ENCODE measurements at regions not wholly inside any gene's neighbourhood (a gene's known extent, or its start where the extent isn't known, plus 50 kb on each side); places are given as distances from the start of the nearest gene placed in this dataset.

GRCh38 chr22:47995718-47996117, 1233.3 kb downstream of the TBC1D22A start:
- no peak overlapping the region for H3K4ac ChIP-seq (ENCODE audit: low read depth, low read length)
- H2BK20ac ChIP-seq (ENCODE audit: low read depth, low read length), result no peak overlapping the region
- no peak for ATAC-seq (ENCODE audit: low read depth)
- no peak overlapping the region for H2BK15ac ChIP-seq (ENCODE audit: low read depth, low read length)
- no peak overlapping the region for H3K4me3 ChIP-seq (ENCODE audit: insufficient read depth, low read depth, low read length)
- intact Hi-C loops (cut with micrococcal nuclease) (no loop called here), in situ Hi-C loops (cut with MboI; ENCODE audit: low sequenced_read_pairs) (no loop called here), dilution Hi-C loops (cut with HindIII; ENCODE audit: low sequenced_read_pairs, unreplicated experiment) (no loop called here)
- H2AK9ac ChIP-seq (replicated peaks; ENCODE audit: low read depth, low read length, poor library complexity), result no peak overlapping the region
- H3K4me1 ChIP-seq (ENCODE audit: control insufficient read depth, insufficient read depth, low read length), result no peaks in the 10 kb centered on the region
- H4K91ac ChIP-seq (ENCODE audit: insufficient read depth, low read depth, low read length), result no peak overlapping the region
- H3K27me3 ChIP-seq (ENCODE audit: control insufficient read depth, insufficient read depth, low read length), result no peaks in the 10 kb centered on the region
- H3K14ac ChIP-seq (replicated peaks; ENCODE audit: low read depth, low read length), result no peak overlapping the region
- no TSS peak for BruUV-seq (replicated peaks)
- no peak overlapping the region for H3K56ac ChIP-seq (ENCODE audit: extremely low read depth, insufficient read depth, low read length)
- H3K9me3 ChIP-seq (ENCODE audit: control insufficient read depth, insufficient read depth, low read length), result peaks cover 51% of the 10 kb centered on the region
- no peak overlapping the region for H2BK5ac ChIP-seq (ENCODE audit: low read depth, low read length, poor library complexity, severe bottlenecking)
- H4K8ac ChIP-seq (ENCODE audit: low read depth in 2 of 2, low read length in 2 of 2), result no peak overlapping the region
- no peak overlapping the region for H3K9ac ChIP-seq (ENCODE audit: low read depth, low read length)
- ChIA-PET POLR2A (ENCODE audit: unreplicated experiment) (no interaction called here), CTCF (no interaction called here)
- no peak overlapping the region for H3K4me2 ChIP-seq (ENCODE audit: low read depth, low read length)
- 28% methylated on average over 2 of the region's 8 CpGs; no CpG with 5 or more reads in 1 of the 2 experiments for WGBS, 2 experiments (ENCODE audit: extremely low coverage in 2 of 2, insufficient read length in 1 of 2)
- no peak overlapping the region for H2AK5ac ChIP-seq (ENCODE audit: low read depth, low read length)
- H3K18ac ChIP-seq (ENCODE audit: low read depth, low read length), result no peak overlapping the region
- no peaks in the 10 kb centered on the region for H3K9me1 ChIP-seq (ENCODE audit: insufficient read depth, low read length)
- H3K36me3 ChIP-seq (ENCODE audit: control insufficient read depth, insufficient read depth, low read length), result no peaks in the 10 kb centered on the region
- H3K27ac ChIP-seq (ENCODE audit: insufficient read depth, low read length), result no peak overlapping the region
- H2BK120ac ChIP-seq (ENCODE audit: low read depth, low read length), result no peak overlapping the region
- H4K20me1 ChIP-seq (ENCODE audit: insufficient read depth, low read length), result no peaks in the 10 kb centered on the region
- no peak for TF ChIP-seq RFX5 (IDR thresholded peaks at IDR 0.05; ENCODE audit: low read depth, low read length)
- no peak overlapping the region for H4K5ac ChIP-seq (ENCODE audit: low read depth, low read length)
- no peak for DNase-seq
- H2AFZ ChIP-seq (replicated peaks; ENCODE audit: low read length, poor library complexity), result no peak overlapping the region
- H3K23ac ChIP-seq (ENCODE audit: low read depth, low read length), result no peak overlapping the region
- no peaks in the 10 kb centered on the region for H3K79me1 ChIP-seq (ENCODE audit: low read depth in 1 of 2, low read length in 2 of 2)

Measured in IMR-90 (cell line).